Astrocyte of the cerebellum (primary cell): ENCODE measurements at regions not wholly inside any gene's neighbourhood (a gene's known extent, or its start where the extent isn't known, plus 50 kb on each side); places are given as distances from the start of the nearest gene placed in this dataset.

Experiments
- DNase-seq: peaks from one replicate; pipeline ENCODE4 v3.0.0-alpha.2; 2011; ENCODE audit warnings: low read depth
- H3K4me3 ChIP-seq: 2 replicates; pipeline ENCODE4 v1.5.1; 2011; ENCODE audit warnings: mild to moderate bottlenecking, low read depth, low read length, moderate library complexity
- in situ Hi-C: cut with HindIII; loops from 2 replicates; pipeline ENCODE4 v1.10.0; 2017; ENCODE audit warnings: low sequenced_read_pairs
- TF ChIP-seq, protein P1 (sequence below): IDR thresholded peaks from 2 replicates; pipeline ENCODE4 v1.5.1; 2012; ENCODE audit warnings: low read length, low read depth, moderate library complexity, mild to moderate bottlenecking; ENCODE audit errors: missing control alignments

DNA sequence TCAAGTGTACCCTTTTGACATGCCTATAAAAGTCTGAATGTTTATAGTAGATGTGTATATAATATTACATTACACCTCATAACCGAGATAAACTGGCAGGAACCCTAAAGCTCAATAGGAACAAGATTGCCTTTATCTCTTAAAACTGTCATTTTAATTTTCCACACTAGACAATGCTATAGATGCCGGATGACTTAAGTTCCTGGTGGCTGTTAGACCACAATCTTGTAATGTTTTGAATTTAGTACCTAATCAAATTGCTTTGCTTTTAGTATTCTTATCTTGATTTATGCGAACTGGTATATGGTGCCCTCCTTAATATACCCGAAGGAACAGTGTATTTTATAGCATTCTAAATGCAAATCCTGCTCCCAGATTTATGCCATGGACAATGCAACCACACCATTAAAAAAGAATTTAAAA, 1397.0 kb upstream of the ADGRL4 start:
- TF ChIP-seq, protein P1, sequence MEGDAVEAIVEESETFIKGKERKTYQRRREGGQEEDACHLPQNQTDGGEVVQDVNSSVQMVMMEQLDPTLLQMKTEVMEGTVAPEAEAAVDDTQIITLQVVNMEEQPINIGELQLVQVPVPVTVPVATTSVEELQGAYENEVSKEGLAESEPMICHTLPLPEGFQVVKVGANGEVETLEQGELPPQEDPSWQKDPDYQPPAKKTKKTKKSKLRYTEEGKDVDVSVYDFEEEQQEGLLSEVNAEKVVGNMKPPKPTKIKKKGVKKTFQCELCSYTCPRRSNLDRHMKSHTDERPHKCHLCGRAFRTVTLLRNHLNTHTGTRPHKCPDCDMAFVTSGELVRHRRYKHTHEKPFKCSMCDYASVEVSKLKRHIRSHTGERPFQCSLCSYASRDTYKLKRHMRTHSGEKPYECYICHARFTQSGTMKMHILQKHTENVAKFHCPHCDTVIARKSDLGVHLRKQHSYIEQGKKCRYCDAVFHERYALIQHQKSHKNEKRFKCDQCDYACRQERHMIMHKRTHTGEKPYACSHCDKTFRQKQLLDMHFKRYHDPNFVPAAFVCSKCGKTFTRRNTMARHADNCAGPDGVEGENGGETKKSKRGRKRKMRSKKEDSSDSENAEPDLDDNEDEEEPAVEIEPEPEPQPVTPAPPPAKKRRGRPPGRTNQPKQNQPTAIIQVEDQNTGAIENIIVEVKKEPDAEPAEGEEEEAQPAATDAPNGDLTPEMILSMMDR, result no peak
- in situ Hi-C loops, result no loop called here
- DNase-seq, result no peak
- H3K4me3 ChIP-seq, result no peak overlapping the region

DNA sequence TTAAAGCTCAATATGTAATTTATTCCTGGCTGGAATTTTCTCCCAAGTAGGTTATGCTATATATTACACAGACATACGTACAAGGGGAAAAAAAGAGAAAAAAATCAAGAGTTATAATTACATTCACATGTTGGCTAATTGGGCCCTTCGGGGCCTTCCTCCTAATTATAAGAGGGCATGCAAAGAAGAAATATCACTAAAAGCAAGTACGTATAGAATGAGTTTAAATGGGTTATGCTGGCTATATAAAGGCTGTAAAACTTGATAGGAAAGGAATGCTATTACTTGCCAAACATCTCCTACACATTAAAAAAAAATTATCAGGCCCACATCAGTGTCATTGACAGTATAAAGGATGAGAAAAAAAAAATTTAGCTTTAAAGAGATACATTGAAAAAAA, 1396.1 kb upstream of the ADGRL4 start:
- in situ Hi-C loops, result no loop called here
- no peak overlapping the region for H3K4me3 ChIP-seq
- DNase-seq, result no peak
- TF ChIP-seq, protein P1, result no peak

DNA sequence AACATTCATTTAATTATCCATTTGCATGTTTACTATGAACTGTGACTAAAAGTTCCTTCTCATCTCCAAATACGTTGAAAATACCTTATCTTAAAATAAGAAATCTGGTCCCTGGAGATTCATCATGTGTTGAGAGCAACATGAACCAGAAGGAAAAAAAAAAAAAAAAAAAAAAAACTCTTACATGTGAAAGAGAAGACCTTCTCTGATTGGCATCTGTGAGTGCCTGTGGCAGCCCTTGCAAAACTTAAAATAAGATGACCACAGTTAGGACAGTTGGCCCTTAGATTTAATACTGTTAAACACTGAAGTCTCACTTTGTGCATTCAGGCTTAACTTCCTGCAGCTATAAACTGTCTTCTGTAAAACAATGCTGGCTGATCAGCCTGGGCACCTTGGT, 1395.2 kb upstream of the ADGRL4 start:
- TF ChIP-seq, protein P1, result no peak
- H3K4me3 ChIP-seq, result no peak overlapping the region
- in situ Hi-C loops, result no loop called here
- DNase-seq, result no peak

DNA sequence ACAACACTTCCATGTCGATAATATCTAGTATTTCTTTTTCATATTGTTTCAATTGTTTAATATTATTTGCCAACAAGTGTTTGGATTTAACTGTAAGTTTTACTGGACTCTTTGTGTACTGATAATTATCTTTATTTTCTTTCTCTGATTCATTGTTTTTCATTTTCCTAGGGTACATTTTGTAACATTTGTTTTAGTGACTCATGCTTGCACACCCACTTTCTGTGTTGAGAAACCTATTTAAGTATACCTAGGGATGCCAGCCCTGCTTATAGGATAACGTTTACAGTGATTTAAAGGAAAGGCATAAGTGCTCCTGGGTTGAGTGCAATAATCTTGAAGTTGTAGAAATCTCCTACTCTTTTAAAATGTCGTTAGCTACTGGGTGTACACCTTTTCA, 1386.0 kb upstream of the ADGRL4 start:
- no peak overlapping the region for H3K4me3 ChIP-seq
- no peak for DNase-seq
- TF ChIP-seq, protein P1, result no peak
- in situ Hi-C loops, result no loop called here

- DNase-seq, result no peak
- in situ Hi-C loops, result no loop called here
- H3K4me3 ChIP-seq, result no peak overlapping the region
- TF ChIP-seq, protein P1, result no peak
Measured at GRCh38 chr1:80385650-80386049, 1379.1 kb upstream of the ADGRL4 start.

GRCh38 chr1:80384959-80385358, 1378.4 kb upstream of the ADGRL4 start:
- no peak for DNase-seq
- TF ChIP-seq, protein P1, result no peak
- H3K4me3 ChIP-seq, result no peak overlapping the region
- in situ Hi-C loops, result no loop called here
